Stimulated activated CD8-positive, alpha-beta memory T cell treated with anti-CD3 and anti-CD28 coated beads, Interleukin-15, amount 100 ng/mL, for 4 hours (primary cell): ENCODE measurements at regions not wholly inside any gene's neighbourhood (a gene's known extent, or its start where the extent isn't known, plus 50 kb on each side); places are given as distances from the start of the nearest gene placed in this dataset.

Experiments used
- DNase-seq, 2 donors: peaks; one replicate each; pipeline ENCODE4 v3.0.0-alpha.2; 2020; ENCODE audit warnings: low read depth in 2 of 2

GRCh38 chr13:44096901-44097300 is 217.2 kb downstream of the LACC1 start:
- no peak for DNase-seq

DNA sequence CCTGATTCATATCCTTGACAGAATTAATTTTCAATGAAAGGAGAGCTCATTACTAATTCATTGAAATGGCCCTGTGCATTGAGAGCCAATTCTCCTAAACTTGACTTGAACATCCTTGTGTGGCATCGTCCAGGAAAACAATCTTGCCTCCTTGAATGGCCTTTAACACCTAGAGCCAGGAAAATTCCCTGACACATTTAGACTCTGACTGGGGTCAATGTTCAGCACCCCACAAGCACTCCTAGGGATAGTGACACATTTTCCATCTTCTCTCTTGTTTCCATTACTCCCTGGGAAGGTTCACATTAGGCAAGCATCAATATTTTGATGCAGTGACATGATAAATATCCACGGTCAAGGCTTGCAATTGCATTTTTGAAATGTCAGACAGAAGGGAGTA is 218.9 kb downstream of the LACC1 start:
- DNase-seq: no peak

- no peak for DNase-seq
Measured at GRCh38 chr13:44101347-44102083, 221.8 kb downstream of the LACC1 start.

- no peak for DNase-seq
Measured at GRCh38 chr13:44103429-44104196, 223.9 kb downstream of the LACC1 start.

DNA sequence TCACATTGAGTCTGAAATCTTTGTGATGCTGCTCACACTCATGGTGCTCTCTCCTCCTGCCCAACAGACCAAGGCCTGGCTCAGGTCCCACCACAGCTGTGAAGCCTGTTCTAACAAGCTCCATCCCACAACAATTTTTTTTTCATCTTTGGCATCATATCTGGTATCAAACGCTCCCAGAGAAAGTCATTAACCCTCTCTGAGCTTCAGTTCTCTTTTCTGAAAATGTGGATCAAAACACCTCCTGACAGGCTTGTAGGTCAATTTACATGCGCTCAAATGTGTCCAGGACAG is 224.4 kb downstream of the LACC1 start:
- no peak for DNase-seq

DNA sequence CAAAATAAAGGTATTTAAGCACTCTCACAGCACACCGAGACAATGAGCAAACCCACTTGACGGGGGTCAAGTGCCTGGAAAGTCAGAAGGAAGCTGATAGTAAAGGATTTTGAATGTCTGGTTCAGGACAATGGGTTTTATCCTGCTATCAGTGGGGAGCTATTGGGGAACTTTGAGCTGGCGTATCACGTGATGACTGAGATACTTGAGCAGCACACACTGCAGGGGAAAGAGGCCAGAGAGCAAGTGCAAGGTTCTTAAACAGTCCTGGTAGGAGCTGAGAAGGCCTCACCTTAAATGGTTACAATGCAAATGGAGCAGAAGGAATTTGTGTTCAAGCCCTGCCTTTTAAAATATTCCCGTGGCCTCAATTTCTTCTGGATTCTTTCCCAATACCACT is 225.3 kb downstream of the LACC1 start:
- DNase-seq: no peak

DNA sequence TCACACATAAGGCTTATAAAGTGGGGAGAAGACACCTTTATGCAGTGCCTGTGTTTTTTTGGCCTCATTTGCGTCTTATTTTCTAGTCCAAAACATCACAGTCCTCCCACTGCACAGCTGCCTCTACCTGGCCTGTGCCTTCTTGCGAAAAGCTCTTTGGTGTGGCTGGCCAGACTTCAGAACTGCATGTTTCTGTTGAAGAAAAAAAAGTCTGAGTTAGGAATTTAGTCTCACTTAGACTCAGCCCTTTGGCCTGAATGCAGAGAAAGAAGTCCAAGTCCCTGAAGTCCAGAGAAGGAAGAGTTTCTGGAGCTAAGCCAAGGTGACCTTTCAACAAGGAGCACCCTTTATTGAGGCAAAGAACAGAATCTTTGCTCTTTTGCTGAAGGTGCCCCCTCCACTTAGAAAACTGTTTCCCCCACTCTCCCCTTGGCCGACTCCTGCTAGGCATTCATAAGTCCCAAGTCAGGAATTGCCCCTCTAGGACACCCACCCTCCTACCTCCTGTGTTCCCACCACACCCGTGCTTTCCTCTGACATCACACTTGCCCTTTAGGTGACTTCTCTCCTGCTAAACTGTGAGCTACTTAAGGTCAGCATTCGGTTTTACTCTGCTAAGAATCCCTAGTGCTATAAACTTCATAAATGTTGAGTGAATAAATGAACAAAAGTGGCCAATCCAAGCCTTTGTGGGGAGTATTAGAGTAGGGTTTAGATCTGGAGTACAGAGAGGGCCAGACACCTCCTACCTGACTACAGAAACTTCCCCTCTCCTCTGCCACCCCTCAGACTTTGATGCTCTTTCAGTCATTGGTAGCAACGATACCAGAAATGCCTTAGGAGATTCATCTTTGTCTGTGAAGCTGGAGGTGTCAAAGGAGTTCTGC is 226.8 kb downstream of the LACC1 start:
- no peak for DNase-seq

GRCh38 chr13:44107357-44108121 is 227.8 kb downstream of the LACC1 start:
- no peak for DNase-seq

GRCh38 chr13:44108331-44108858 is 228.7 kb downstream of the LACC1 start:
- DNase-seq: no peak

GRCh38 chr13:44110091-44110621 is 230.5 kb downstream of the LACC1 start:
- DNase-seq: no peak

DNA sequence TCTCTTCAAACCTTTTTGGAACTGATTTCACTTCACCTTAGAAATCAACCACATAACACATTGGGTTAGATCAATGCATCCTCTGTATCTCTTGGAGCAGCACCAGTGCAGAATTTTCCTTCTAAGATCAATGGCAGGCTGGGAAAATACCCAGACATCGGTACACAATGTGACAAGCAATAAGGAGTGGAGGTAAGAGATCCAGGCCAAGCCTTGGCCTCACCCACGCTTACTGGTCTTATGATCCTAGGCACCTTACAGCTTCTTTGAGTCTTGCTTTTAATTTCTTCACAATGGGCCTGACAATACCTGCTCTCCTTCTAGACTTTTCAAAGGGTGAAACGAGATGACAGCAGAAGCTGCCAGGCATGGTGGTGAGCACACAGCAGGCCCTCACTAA is 232.0 kb downstream of the LACC1 start:
- DNase-seq: no peak

- DNase-seq: no peak
Measured at GRCh38 chr13:44112700-44113329, 233.1 kb downstream of the LACC1 start.

DNA sequence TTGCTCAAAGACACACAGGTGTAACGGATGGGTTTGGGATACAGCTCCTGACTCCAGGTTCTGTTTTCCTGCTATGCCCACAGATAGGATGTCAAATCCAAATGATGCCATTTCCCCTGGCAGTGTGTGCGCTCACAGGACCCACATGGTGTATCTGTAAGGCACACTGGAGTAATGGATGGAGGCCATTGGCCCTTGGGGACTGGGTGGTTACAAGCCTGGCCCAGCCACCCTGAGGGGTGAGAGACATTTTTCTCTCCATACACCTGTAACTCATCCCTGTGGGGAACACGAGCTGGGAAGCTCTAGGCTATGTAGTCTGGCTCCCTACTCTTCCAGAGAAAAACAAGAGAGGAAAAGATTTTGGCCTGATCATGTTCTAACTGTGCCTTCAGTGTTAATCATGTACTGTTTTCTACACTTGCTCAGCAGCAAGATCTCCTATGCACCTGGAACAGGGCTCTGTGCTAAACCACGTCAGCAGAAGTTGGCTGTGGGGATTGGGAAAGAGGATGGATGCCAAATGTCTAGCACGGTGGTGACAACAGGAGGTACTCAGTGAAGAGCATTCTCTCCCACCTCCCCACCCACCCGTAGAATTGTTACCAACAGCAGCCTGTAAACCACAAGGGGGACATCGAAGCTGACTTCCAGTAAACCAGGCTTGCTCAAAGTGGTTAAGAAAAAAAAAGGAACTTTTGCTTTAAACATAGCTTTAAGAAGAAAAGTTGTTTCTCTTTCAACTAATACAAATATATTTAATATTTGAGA is 237.0 kb downstream of the LACC1 start:
- no peak for DNase-seq

DNA sequence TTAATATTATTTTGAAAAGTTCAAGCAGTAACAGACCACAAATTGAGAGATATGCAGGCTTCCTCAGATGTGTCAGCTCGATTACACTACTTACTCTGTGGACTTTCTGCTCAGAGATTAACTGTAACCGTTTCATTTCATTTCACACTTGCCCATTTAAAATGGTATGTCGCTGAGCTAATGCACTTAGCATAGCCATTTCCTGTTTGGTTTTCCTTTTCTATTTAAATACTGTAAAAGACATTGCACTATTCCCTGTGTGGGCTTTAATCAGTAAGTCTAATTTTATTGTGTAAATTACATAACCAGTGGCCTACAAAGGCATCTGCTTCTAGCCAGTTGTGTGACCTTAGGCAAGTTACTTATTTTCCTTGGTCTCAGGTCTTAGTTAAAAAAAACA is 237.6 kb downstream of the LACC1 start:
- DNase-seq: no peak

DNA sequence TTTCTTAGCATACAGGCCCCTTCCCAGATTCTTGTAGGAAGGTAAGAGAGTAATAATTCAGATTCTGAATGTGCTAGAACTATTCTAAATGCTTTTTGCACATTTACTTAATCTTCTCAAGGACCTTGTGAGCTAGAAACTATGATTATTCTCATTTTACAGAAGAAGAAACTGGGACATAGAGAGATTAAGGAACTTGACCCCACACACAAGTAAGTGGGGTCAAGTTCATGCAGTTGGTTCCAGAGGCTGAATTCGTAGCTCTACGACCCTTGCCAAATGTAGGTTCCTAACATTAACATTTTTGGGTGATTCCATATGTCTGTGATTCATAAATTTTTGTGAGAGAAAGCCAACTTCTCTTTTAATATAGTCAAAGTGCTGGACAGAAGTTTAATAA is 238.1 kb downstream of the LACC1 start:
- no peak for DNase-seq

GRCh38 chr13:44118881-44119280 is 239.2 kb downstream of the LACC1 start:
- DNase-seq: no peak

DNA sequence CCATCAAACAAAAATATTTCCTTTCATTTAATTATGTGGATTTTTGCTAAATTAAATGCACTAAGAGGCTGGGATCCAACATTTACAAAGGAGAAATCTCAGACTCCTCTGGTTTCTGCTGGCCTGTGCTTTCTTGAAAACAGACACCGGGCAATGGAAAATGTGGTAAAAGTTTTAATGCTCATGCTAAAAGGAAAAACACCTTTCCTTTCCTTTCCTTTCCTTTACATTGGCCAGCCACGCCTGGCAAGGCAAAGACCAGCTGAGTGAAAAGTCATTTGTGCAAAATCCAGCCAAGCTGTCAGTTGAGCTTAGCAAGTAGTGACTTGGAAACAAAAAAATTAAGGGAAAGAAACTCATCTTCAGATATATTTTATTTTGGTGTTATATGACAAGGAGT is 240.3 kb downstream of the LACC1 start:
- DNase-seq: no peak

GRCh38 chr13:44120849-44121755 is 241.4 kb downstream of the LACC1 start:
- DNase-seq: no peak

- DNase-seq: no peak
Measured at GRCh38 chr13:44124352-44124751, 244.6 kb downstream of the LACC1 start.
